HG02610 (cell line): ENCODE measurements at regions not wholly inside any gene's neighbourhood (a gene's known extent, or its start where the extent isn't known, plus 50 kb on each side); places are given as distances from the start of the nearest gene placed in this dataset.
"Not testable (repeated sequence)": the region's sequence is repeated elsewhere in the genome, so short reads cannot be mapped to it uniquely, and the experiment has no call there.

Experiments
- ATAC-seq: cut with Tn5 transposase; IDR thresholded peaks from one replicate; pipeline ENCODE4 v1.9.1; 2021; ENCODE audit warnings: mild to moderate bottlenecking, moderate library complexity; ENCODE audit not compliant: unreplicated experiment

DNA sequence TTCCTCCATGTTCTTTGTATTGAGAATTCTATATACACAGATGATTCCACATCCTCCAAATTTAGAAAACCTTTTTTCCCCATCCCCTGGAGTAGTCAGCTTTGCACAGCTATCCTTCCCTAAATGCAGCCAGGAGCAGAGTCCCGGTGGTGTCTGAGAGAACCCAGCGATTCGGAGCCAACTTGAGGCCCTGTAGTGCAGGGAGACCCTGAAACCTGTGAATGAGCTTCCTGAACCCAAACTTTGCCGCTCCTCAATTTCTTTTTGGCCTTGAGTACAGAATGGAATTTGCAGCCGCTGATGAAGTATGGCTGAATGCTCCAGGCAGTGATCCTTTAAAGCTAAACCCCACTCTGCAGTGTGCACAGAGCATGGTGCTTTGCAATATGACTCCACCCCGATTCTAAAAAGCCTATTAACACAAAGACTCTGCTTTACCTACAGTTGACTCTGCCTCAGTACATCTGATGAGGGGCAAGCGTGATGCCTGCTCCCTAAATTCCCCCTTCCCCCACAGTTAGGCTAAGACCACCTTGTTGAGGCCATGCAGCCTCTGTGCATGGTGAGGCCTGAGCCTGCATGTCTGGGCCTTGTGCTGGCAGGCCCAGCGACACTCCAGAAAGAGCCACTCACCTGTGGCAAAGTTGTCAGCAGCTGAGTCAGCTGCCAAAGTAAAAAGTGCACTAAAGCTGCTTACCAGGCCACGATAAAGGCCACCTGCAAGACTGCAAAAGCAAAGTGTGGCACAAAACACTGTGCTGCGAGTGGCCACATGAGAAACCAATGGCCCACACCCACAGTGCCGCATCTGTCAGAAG, 82.1 kb downstream of the PLEKHG1 start:
- ATAC-seq = no peak

DNA sequence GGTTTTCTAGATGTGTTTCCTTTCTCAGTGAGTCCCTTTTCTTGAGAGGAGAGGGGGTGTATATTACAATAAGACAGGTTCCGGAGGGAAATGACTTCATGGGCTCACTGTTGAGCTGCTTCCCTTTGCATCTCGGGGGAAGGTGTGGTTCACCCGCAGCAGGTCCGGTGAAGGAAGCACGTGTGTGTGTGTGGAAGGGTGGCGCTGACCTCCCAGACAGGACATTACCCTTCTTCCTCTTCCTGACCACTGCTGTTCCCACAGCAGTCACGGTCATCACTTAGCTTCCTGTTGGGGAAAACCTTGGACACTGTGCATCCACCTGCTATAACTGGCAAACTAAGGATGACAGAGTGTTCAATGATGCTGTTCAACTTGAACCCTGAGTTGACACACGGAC, 83.6 kb downstream of the PLEKHG1 start:
- no peak for ATAC-seq

DNA sequence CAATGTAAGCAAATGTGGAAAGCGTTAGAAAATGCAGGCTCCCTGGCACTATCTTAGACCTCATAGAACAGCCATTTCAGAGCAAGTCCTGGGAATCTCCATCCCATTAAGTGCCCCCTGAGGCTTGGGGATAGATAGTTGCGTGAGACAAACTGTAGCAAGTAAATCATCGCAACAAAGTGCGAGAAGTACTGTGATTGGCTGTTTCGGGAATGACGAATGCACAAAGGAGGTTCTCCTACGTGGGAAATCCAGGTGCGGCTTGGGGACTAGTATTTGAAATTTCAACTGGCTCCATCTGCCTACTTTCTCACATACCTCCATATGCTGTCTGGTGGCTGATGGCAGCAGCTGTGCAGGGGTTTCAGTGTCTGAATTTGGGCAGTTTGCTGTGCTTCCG, 84.5 kb downstream of the PLEKHG1 start:
- no peak for ATAC-seq

DNA sequence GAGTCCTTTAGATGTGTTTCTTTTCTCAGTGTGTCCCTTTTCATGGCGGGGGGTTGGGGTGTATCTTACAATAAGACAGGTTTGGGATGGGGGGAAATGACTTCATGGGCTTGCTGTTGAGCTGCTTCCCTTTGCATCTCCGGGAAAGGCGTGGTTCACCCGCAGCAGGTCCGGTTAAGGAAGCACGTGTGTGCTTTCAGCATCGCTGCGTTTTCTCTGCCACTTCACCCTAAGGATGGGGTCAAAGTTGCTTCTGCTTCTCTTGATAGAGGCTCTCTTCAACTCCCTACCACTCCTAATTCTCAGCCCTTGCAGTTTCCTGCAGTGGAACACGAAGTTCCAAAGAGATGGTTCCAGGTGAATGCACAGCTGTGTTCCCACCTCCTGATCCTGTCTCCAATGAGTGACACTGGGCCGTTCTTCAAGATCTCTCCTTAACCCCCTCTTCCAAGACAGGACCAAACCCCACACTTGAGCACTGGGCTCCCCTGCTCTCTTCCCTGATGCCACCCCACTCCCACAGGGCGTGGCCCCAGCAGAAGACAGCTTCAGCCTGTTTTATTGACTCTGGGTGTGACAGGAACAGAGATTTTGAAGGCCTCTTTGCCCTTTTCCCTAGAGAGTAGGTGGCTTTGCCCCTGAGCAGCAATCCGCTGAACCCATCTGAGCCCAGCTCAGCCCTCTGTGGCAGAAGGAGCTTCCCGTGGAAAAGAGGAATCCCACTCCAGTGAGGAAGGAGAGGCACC, 85.2 kb downstream of the PLEKHG1 start:
- ATAC-seq = no peak

DNA sequence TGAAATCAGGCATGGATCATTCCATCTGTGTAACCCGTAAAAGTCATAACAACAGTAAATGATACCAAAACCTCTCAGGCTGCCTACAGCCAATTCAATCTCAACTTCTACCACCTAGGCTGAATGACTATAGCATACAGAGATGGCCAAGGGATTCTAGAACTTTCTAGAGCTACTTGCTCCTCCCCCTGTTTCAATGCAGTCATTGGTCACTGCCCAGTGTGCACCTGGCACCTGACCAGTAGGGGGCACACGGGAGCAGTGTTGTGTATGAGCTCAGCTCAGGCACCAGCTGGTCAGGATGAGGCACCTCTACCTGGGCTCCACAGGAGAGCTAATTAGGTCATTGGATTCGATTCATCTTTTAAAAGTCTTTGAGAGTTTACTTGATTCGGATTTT, 86.2 kb downstream of the PLEKHG1 start:
- peak; percentile 42 for ATAC-seq

DNA sequence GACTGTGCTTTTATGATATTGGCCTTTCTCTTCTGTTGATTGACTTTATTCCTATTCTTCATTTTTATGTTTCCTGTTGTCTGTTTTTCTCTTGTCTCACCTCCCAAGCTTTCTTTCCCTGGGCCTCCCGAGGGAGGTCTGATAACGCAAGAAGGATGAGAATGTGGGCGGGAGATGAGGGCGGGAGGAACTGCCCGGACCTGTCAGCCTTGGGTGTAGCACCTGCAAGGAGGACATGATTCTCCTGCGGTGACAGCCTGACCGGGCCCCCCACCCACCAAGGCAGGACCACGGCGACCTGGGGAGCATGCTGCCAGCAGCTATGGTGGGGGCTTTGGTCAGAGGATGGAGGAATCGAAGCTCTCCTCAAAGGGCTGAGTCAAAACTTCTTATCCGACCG, 86.9 kb downstream of the PLEKHG1 start:
- ATAC-seq = no peak

DNA sequence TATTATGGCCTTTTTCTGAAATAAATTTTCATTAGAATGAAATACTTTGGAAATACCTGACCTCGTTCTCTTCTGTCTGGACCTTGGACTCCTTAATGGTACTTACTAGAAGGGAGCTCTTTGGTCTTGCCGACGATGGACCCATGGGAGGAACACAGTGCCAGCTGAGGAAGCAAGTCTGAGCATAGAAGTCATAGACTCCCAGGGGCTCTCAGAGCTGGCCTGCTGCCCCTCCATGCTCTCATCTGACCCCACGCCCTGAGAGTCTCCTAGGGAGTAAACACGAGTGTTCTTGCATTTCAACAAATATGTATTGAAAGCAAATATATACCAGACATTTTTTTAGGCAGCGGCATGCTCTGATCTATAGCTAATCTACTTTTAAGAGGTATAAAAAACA, 87.8 kb downstream of the PLEKHG1 start:
- no peak for ATAC-seq

DNA sequence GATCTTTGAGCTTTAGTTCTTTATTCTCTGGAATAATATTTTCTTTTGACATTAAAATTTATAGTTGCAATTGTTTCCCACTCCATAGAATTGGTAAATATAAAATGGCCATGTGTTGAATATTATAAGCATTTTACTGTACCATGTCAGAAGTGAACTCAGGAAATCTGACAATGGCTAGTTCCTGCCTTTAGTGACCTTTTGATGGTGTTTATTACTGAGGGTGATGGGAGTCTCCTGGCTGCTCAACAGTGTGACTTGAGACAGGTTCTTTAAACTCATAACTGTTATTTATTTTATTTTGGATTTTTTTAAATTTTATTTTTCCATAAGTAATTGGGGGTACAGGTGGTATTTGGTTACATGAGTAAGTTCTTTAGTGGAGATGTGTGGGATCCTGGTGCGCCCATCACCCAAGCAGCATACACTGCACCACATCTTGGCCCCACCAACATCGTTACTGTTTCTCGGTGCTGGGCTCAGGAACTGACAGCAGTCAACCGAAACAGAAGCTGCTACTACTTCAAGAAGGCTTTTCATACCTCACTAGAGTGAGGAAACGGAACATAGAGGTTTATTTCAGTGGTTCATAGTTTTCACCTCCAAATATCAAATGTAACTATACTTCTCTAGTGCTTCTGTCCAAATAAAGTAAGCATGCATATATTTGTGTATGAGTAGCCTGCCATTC, 90.4 kb downstream of the PLEKHG1 start:
- peak; percentile 43 for ATAC-seq

DNA sequence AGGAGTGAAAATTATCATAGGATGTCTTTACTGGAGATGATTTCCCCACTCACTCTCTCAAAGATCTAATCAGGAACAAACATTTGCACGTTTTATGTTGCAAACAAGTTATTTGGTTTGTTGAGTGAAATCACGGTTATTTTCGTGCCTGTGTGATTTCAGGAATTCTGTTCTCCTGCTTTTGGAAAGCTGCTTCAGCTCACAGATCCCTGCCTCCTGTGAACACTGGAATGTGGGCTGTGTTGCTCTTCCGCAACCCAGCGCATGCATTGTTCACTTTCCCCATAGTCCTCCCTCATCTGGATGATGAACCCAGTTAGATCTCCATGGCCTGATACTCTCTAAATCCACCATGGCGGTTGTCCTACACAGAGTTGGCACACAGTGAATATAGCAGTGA, 91.0 kb downstream of the PLEKHG1 start:
- no peak for ATAC-seq

DNA sequence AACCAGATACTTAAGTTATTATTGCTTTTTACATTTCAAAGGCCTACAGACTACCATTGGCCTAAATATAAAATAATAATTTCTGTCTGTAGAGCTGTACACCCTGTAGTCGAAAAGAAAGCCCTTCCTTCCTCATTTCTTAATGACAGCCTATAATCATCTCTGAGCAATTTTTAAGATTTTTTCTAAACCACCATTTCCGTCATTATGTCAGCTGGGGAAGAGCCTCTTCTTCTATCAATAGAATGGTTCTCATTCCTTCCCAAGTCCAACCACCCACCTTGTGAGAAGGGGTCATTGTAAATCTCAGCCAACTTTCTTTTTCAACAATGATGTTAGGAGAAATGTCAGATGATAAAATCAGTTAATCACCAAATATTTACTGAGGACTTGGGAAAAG, 91.8 kb downstream of the PLEKHG1 start:
- ATAC-seq = no peak

DNA sequence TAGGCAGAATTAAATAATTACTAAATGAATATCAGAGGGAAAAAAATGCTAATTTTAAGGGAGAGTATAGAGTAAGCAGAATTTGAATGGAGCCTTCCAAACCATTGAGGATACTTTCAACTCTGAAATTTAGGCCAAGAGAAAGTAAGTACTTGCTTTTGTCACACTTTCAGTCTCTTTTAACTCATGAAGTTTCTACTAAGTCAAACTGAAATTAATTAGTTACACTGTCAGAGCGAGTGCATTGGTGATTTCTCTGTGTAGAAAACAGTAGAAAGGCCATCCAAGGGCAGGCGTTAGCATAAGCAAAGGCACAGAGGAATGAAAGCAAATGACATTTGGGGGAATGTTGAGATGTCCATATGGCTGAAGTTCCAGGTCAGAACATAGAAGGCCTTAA, 92.9 kb downstream of the PLEKHG1 start:
- ATAC-seq = peak; percentile 76

DNA sequence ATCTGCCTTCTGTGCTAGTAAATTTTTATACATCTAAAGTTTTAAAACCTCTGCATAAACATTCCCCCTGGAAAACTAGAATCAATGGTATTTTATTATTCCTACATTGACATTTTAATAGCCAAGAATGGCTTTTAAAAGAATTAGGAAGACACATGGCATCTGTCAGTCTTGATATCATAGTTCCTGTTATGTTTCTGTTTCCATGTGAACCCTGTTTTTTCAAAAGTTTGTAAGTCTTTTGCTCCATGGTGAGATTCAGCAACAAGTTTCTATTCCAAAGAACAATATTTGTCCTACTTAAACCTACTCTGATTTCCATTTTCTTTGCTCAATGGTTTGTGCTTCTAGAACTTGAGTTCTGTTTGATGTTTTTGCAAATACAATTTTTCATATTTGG, 95.2 kb downstream of the PLEKHG1 start:
- ATAC-seq = no peak

DNA sequence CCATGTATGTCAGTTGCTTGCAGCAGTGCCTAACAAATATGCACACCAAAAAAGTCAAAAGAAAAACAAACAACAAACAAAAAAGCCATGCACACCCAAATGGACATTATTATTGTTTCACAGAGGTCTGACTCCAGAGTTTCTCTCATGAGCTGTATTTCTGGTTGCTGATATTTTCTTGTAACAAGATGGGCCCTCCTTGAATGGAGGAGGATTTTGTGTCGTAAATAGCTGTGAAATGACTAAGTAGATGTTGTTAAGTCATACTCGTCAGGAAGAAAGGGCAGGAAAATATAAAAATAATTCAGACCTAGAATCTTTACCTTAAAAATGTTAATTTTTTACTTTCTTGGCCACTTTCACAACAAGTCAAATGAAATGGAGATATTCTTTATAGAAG, 96.0 kb downstream of the PLEKHG1 start:
- ATAC-seq = no peak

DNA sequence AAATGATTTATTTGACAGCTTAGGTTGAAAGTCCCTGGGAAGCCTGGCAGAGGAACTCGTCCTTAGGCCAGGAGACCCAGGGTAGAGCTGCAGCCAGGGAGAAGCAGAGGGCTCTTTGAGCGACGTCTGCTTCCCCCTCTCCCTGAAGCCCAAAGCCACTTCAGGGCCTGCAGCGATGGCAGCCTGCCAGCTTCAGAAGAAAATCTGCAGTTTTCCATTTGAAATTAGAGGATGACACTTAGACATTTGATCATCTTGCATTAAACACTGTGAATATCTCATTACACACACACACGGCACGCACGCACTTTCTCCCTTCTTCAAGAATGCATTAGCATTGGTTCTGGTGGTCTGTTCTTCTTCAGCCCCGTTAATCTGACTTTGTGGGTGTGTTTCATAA, 96.5 kb downstream of the PLEKHG1 start:
- no peak for ATAC-seq

DNA sequence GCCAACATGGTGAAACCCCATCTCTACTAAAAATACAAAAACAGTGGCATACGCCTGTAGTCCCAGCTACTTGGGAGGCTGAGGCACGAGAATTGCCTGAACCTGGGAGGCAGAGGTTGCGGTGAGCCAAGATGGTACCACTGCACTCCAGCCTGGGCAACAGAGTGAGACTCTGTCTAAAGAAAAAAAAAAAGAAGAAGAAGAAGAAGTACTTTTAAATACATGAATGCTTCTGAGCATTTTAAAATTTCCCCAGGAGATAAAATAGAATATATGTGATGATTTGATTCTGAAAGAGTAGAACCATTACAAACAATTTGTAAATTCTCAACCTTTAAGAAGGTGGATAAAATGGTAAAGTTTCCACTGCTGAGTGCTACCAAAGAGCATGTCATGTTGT, 97.2 kb downstream of the PLEKHG1 start:
- not testable (repeated sequence) for ATAC-seq

DNA sequence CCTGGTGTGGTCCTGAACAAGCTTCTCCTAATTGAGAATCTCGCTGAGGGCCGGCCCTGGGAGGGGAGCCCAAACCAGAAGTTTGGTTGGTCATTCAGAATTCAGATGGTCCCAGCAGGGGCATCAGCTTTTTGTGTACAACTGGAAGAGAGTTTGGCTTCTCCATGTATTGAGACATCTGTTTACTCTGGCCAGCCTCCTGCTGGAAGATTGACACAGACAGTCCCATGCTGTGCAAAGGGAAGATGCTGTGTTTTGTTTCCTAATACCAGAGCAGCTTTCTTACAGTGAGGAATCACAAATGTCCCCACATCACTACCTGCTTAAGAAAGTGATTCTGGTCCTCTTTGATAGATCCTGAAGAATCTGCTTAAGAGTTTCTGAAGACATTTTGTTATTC, 97.8 kb downstream of the PLEKHG1 start:
- no peak for ATAC-seq

DNA sequence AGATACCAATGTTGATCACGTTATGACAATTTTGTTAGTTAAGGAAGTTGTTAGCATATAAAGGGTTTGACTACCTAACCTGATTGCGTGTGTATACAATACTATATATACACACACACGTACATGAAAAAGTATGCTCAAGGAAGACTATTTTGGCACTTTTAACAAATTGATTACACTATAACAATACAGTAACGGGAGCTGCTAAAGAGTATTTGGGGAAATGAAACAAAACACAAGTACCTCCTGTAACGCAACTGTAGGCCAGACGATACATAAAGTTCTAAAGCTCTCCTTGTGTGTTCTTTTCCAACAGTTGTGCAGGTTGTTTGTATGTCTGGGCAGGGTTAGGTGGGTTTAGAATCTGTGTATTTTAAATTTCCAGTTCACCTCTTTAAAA, 98.7 kb downstream of the PLEKHG1 start:
- no peak for ATAC-seq

DNA sequence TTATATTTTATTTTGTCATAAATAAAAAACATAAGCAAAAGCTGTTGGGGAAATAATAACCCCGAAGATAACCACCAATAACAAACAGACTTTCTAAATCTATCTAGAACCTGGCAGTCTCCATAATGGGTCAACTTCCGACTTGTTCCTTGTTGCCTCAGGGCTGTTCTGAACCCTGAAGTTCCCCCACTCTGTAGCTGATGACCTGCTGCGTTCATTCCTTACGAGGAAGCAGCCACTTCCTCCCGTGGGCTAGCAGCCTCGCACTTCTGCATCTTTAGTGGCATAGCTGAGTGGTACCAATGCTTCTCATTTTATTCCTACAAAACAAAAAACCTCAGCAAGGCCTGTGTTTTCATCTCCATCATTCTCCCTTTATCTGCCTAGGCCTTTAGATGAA, 103.0 kb downstream of the PLEKHG1 start:
- peak; percentile 66 for ATAC-seq

DNA sequence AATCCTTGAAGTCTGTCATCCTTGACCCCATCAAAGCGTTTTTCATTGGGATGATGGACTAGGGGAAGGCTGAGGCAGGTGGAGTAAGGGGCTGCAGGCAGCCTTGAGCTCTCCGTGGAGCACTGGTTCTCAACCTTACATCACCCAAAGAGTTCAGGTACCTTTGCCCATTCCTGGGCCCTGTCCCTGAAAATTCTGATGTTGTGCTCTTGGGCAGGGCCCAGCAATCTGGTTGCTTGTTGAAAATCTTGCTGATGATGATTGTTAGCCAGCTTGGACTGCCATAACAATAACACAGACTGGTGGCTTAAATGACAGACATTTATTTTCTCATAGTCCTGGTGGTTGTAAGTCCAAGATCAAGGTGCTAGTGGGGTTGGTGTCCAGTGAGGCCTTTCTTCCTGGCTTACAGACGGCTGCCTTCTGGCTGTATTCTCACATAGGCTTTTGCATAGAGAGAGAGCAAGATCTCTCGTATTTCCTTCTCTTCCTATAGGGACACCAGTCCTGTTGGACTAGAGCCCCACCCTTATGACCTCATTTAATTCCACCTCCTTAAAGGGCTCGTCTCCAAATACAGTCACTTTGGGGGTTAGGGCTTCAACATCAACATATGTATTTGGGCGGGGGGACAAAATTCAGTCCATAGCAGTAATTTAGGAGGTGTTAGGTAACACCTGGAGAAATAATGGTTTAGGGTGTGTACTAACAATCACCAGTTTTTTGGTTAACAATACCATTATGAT, 104.9 kb downstream of the PLEKHG1 start:
- no peak for ATAC-seq

DNA sequence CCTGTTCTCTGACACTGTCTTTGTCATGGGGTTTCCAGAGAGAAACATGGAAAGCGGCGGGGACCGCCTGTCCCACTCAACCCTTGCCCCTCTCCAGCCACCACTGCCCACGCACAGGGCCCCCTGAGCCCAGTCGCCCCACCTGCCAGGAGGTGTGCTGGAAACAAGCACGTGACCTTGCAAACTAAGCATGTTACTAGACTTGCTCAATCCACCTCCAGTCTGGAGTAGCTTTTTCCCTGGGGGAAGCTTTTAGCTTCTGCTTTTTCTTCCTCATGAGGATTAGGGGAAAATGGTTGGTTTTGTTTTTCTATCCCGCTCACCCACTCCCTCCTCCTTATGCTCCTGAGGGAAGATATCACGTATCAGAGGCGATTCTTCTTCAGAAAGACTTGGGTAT, 105.7 kb downstream of the PLEKHG1 start:
- no peak for ATAC-seq

DNA sequence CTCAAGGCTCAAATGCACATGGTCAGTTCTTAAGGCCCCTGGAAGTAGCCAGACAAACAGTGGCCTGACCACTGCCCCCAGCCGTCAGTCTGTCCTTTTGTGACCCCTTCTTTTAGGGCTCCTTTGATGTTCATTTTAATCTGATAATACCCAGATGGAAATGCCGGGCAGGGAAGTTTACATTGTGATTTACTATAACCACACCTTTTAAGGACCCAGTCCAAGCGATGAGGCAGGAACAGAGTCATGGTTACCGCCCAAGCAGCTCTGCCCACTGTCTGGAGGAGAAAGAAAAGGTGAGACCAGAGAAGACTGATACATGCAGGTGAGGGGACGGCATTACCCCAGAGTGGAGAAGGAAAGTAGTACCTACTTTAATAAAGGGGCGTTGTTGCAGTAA, 110.6 kb downstream of the PLEKHG1 start:
- no peak for ATAC-seq
